ENCODE measurements at regions not wholly inside any gene's neighbourhood (a gene's known extent, or its start where the extent isn't known, plus 50 kb on each side); places are given as distances from the start of the nearest gene placed in this dataset.

DNA sequence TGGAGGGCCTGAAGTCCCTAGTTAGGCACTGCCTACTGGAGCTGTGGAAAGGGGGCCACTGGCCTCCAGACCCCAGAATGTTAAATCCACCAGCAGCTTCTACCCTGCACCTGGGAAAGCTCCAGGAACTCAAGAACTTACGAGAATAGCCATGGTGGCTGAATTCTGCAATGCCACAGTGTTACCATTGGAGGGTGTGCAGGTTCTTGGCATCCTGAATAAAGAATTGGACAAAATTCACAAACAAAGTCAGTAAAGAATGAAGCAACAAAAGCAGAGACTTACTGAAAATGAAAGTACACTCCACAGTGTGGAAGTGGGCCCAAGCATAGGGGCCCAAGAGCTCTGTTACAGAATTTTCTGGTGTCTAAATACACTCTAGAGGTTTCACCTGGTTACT lies 107.0 kb downstream of the PRDM9 start:
- TF ChIP-seq, protein P1, sequence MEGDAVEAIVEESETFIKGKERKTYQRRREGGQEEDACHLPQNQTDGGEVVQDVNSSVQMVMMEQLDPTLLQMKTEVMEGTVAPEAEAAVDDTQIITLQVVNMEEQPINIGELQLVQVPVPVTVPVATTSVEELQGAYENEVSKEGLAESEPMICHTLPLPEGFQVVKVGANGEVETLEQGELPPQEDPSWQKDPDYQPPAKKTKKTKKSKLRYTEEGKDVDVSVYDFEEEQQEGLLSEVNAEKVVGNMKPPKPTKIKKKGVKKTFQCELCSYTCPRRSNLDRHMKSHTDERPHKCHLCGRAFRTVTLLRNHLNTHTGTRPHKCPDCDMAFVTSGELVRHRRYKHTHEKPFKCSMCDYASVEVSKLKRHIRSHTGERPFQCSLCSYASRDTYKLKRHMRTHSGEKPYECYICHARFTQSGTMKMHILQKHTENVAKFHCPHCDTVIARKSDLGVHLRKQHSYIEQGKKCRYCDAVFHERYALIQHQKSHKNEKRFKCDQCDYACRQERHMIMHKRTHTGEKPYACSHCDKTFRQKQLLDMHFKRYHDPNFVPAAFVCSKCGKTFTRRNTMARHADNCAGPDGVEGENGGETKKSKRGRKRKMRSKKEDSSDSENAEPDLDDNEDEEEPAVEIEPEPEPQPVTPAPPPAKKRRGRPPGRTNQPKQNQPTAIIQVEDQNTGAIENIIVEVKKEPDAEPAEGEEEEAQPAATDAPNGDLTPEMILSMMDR (IDR thresholded peaks at IDR 0.05) = no peak
- TF ChIP-seq POLR2A (IDR thresholded peaks at IDR 0.05; ENCODE audit: low read length) = no peak
- no peak for TF ChIP-seq ZSCAN20 (CRISPR knock-in tag; IDR thresholded peaks at IDR 0.05)
- TF ChIP-seq HDAC2 (IDR thresholded peaks at IDR 0.05) = no peak
- no peak for TF ChIP-seq JUN (IDR thresholded peaks at IDR 0.05)
- TF ChIP-seq TP53 (CRISPR knock-in tag; IDR thresholded peaks at IDR 0.05) = no peak
